T-helper 9 cell (primary cell): ENCODE measurements at regions not wholly inside any gene's neighbourhood (a gene's known extent, or its start where the extent isn't known, plus 50 kb on each side); places are given as distances from the start of the nearest gene placed in this dataset.

ENCODE experiments used
- DNase-seq: peaks from one replicate; pipeline ENCODE4 v3.0.0-alpha.2; 2020

GRCh38 chr1:13976485-13976884 lies 276.5 kb downstream of the PRDM2 start:
- DNase-seq, result no peak

- no peak for DNase-seq
Observed at GRCh38 chr1:13981142-13981541, 281.2 kb downstream of the PRDM2 start.

- no peak for DNase-seq
Observed at GRCh38 chr1:13983393-13983792, 283.4 kb downstream of the PRDM2 start.

GRCh38 chr1:13990939-13991338 lies 291.0 kb downstream of the PRDM2 start:
- no peak for DNase-seq

- DNase-seq, result no peak
Observed at GRCh38 chr1:13992489-13993285, 292.7 kb downstream of the PRDM2 start.

- DNase-seq, result no peak
Observed at GRCh38 chr1:13994386-13994785, 294.4 kb downstream of the PRDM2 start.

- no peak for DNase-seq
Observed at GRCh38 chr1:13996334-13996733, 296.3 kb downstream of the PRDM2 start.

GRCh38 chr1:14003552-14003951 lies 303.6 kb downstream of the PRDM2 start:
- DNase-seq, result no peak

GRCh38 chr1:14009582-14009981 lies 309.6 kb downstream of the PRDM2 start:
- DNase-seq, result no peak

- no peak for DNase-seq
Observed at GRCh38 chr1:14010476-14010875, 310.5 kb downstream of the PRDM2 start.

- DNase-seq, result no peak
Observed at GRCh38 chr1:14011132-14011531, 311.1 kb downstream of the PRDM2 start.

- no peak for DNase-seq
Observed at GRCh38 chr1:14011888-14012287, 311.9 kb downstream of the PRDM2 start.

- DNase-seq, result no peak
Observed at GRCh38 chr1:14014929-14015328, 314.9 kb downstream of the PRDM2 start.

GRCh38 chr1:14015917-14016316 lies 315.9 kb downstream of the PRDM2 start:
- no peak for DNase-seq

GRCh38 chr1:14017531-14017961 lies 317.6 kb downstream of the PRDM2 start:
- DNase-seq, result no peak

- DNase-seq, result no peak
Observed at GRCh38 chr1:14019461-14019860, 319.5 kb downstream of the PRDM2 start.

GRCh38 chr1:14020006-14020405 lies 320.0 kb downstream of the PRDM2 start:
- DNase-seq, result no peak

- DNase-seq, result no peak
Observed at GRCh38 chr1:14027099-14027498, 327.1 kb downstream of the PRDM2 start.

- DNase-seq, result no peak
Observed at GRCh38 chr1:14031461-14031860, 331.5 kb downstream of the PRDM2 start.

GRCh38 chr1:14034506-14034905 lies 334.5 kb downstream of the PRDM2 start:
- no peak for DNase-seq

- no peak for DNase-seq
Observed at GRCh38 chr1:14037101-14037847, 337.3 kb downstream of the PRDM2 start.

GRCh38 chr1:14039582-14040430 lies 339.8 kb downstream of the PRDM2 start:
- no peak for DNase-seq

GRCh38 chr1:14049965-14050364 lies 350.0 kb downstream of the PRDM2 start:
- DNase-seq, result no peak
